OCI-LY3 (cell line): ENCODE measurements at regions not wholly inside any gene's neighbourhood (a gene's known extent, or its start where the extent isn't known, plus 50 kb on each side); places are given as distances from the start of the nearest gene placed in this dataset.

Source experiments
- CTCF ChIP-seq: fragments of 200-600, 300-600 bp; sonication (generic); IDR thresholded peaks from 2 replicates; pipeline ENCODE4 v1.5.1; 2014; ENCODE audit warnings: antibody characterized with exemption, low read length, low read depth
- EZH2phosphoT487 ChIP-seq: fragments of 200-600 bp; shearing (Covaris generic); IDR thresholded peaks from 2 replicates; pipeline ENCODE4 v1.6.1; 2018; ENCODE audit warnings: antibody characterized with exemption, mixed run types, low read depth

GRCh38 chr12:114616081-114616480 is 67.9 kb downstream of the TBX3 start:
- TF ChIP-seq CTCF (no peak), EZH2phosphoT487 (no peak)
